Erythroblast (primary cell): ENCODE measurements at regions not wholly inside any gene's neighbourhood (a gene's known extent, or its start where the extent isn't known, plus 50 kb on each side); places are given as distances from the start of the nearest gene placed in this dataset.

Experiments
- GATA1 ChIP-seq: IDR thresholded peaks from 2 replicates; pipeline ENCODE4 v1.6.1; 2011; ENCODE audit warnings: low read depth, mild to moderate bottlenecking, control low read depth, low read length, moderate library complexity
- POLR2A ChIP-seq: IDR thresholded peaks from 2 replicates; pipeline ENCODE4 v1.6.1; 2011; ENCODE audit warnings: mild to moderate bottlenecking, low read length

DNA sequence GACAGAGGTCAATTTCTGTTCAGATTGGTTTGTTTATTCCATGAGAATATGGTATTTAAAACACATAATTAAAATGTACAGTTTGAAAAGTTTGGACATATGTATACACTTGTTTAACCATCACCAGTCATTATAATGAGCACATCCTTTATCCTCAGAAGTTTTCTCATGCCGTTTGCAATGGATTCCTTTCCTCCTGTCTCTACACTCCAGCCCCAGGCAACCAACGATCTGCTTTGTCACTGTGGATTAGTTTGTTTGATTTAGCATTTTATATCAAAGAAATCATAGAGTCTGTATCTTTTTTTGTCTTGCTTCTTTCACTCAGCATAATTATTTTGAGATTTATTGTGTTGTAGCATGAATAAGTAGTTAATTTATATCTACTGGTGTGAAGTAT lies 243.0 kb upstream of the TRAM1L1 start:
- TF ChIP-seq POLR2A (no peak), GATA1 (no peak)
